SH-SY5Y (cell line): ENCODE measurements at regions not wholly inside any gene's neighbourhood (a gene's known extent, or its start where the extent isn't known, plus 50 kb on each side); places are given as distances from the start of the nearest gene placed in this dataset.

ENCODE experiments used
- GATA2 ChIP-seq: IDR thresholded peaks from 2 replicates; pipeline ENCODE4 v1.6.1; 2011; ENCODE audit warnings: mild to moderate bottlenecking, low read depth, low read length
- GATA3 ChIP-seq: IDR thresholded peaks from 2 replicates; pipeline ENCODE4 v1.6.1; 2011; ENCODE audit warnings: low read depth, mild to moderate bottlenecking, low read length, moderate library complexity

DNA sequence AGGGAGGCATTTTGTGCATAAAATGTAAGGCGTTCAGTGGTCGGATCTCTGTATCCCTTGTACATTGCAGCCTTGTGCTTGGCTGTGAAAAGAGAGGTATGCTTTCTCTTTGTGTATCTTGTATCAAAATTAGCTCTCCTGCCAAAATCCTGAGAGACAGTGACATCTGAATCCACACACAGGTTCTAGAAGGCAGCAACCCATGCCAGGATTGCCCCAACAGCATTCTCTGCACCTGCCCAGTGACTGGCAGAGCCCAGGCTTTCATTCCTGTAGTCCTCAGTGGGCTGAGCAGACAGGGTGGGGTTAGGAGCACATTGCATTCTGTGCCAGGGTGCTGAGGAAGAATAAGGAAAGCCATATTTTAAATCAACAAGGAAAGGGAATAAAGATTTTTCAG, 740.3 kb upstream of the RAB6C start:
- TF ChIP-seq GATA3 (no peak), GATA2 (no peak)
